Osteoblast (primary cell): ENCODE measurements at regions not wholly inside any gene's neighbourhood (a gene's known extent, or its start where the extent isn't known, plus 50 kb on each side); places are given as distances from the start of the nearest gene placed in this dataset.
A peak's percentile ranks its signal among the peaks of the same experiment; 100 is the strongest.

Experiments used
- DNase-seq: peaks from one replicate; pipeline ENCODE4 v3.0.0; 2011; ENCODE audit warnings: low spot score, mixed read lengths; ENCODE audit not compliant: insufficient read length; ENCODE audit errors: missing footprints
- H2AFZ ChIP-seq: 2 replicates; pipeline ENCODE4 v1.6.0; 2011; ENCODE audit warnings: mild to moderate bottlenecking, low read length
- H3K27ac ChIP-seq: 2 replicates; pipeline ENCODE4 v1.5.1; 2011; ENCODE audit warnings: mild to moderate bottlenecking, low read depth, low read length, moderate library complexity
- H3K27me3 ChIP-seq: 2 replicates; pipeline ENCODE4 v1.6.0; 2012; ENCODE audit warnings: mild to moderate bottlenecking, control low read depth, inconsistent platforms, low read length, moderate library complexity; ENCODE audit not compliant: insufficient read depth
- H3K36me3 ChIP-seq: 2 replicates; pipeline ENCODE4 v1.5.1; 2011; ENCODE audit warnings: mild to moderate bottlenecking, low read length, control low read depth, moderate library complexity; ENCODE audit not compliant: insufficient read depth
- H3K4me1 ChIP-seq: 2 replicates; pipeline ENCODE4 v1.5.1; 2011; ENCODE audit warnings: mild to moderate bottlenecking, low read length, control low read depth, moderate library complexity; ENCODE audit not compliant: insufficient read depth
- H3K4me2 ChIP-seq: 2 replicates; pipeline ENCODE4 v1.6.0; 2011; ENCODE audit warnings: mild to moderate bottlenecking, low read length; ENCODE audit not compliant: insufficient read depth
- H3K4me3 ChIP-seq: fragments of 200-600 bp; sonication (generic); 3 replicates; pipeline ENCODE4 v1.5.1; 2012; ENCODE audit warnings: mild to moderate bottlenecking, low read length, inconsistent platforms; ENCODE audit not compliant: insufficient read depth
- H3K79me2 ChIP-seq: 2 replicates; pipeline ENCODE4 v1.6.0; 2012; ENCODE audit warnings: mild to moderate bottlenecking, low read length, control low read depth, inconsistent platforms; ENCODE audit not compliant: insufficient read depth
- H3K9me3 ChIP-seq: 2 replicates; pipeline ENCODE4 v1.5.1; 2011; ENCODE audit warnings: low read depth, low read length, control low read depth
- H4K20me1 ChIP-seq: 2 replicates; pipeline ENCODE4 v1.6.0; 2012; ENCODE audit warnings: mild to moderate bottlenecking, low read length, control low read depth; ENCODE audit not compliant: insufficient read depth
- TF ChIP-seq, protein P1 (sequence below): IDR thresholded peaks from 2 replicates; pipeline ENCODE4 v1.5.1; 2011; ENCODE audit warnings: mild to moderate bottlenecking, low read depth, low read length, moderate library complexity; ENCODE audit errors: extremely low read depth

DNA sequence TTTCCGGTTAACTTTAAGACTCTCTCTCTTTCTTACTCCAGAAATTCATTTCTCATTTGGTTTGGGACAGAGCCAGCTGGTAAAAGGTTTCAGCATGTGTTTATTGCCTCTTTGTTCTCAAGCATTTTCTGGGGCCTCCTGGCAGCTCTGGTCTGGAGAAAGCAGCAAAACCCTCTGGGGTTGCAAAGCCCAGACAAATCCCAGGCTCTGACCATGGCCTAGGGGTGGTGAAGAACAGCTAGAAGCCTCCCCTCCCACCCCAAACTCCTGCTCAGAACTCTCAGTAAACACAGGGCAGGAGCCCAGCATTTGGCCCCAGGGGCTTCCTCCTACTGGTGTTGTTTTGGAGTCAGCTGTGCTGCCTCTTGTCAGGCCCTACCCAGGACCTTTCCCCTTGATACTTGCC is 124.2 kb upstream of the SERP2 start:
- Histone ChIP-seq H3K4me3 (no peak overlapping the region), H3K27ac (peak overlapping the region; percentile 22)
- peak; percentile 56 for DNase-seq

DNA sequence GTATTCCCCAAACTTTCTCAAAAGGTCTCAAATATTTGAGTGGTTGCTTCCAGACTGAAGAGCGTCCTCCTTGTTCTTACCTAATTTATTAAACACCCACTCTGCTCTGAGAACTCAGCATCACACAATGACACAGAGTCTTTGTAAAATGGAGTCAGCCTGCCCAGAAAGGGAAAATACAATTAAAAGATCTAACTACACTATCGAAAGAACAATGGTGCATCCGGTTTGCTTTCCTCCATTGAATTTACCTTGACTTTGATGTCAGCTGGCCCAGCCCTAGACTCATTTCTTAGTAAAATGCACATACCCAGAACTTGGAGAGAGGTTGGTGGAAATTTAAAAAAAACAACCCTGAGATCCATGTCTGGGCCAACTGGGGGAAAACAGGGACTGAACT is 120.7 kb upstream of the SERP2 start:
- Histone ChIP-seq H3K4me2 (no peak overlapping the region), H3K27ac (no peak overlapping the region), H3K36me3 (no peaks in the 10 kb centered on the region), H3K79me2 (no peaks in the 10 kb centered on the region), H4K20me1 (no peaks in the 10 kb centered on the region), H3K27me3 (no peaks in the 10 kb centered on the region), H3K4me3 (no peak overlapping the region), H3K9me3 (no peaks in the 10 kb centered on the region), H3K4me1 (peaks cover 11% of the 10 kb centered on the region), H2AFZ (no peak overlapping the region)
- no peak for DNase-seq
- TF ChIP-seq, protein P1, sequence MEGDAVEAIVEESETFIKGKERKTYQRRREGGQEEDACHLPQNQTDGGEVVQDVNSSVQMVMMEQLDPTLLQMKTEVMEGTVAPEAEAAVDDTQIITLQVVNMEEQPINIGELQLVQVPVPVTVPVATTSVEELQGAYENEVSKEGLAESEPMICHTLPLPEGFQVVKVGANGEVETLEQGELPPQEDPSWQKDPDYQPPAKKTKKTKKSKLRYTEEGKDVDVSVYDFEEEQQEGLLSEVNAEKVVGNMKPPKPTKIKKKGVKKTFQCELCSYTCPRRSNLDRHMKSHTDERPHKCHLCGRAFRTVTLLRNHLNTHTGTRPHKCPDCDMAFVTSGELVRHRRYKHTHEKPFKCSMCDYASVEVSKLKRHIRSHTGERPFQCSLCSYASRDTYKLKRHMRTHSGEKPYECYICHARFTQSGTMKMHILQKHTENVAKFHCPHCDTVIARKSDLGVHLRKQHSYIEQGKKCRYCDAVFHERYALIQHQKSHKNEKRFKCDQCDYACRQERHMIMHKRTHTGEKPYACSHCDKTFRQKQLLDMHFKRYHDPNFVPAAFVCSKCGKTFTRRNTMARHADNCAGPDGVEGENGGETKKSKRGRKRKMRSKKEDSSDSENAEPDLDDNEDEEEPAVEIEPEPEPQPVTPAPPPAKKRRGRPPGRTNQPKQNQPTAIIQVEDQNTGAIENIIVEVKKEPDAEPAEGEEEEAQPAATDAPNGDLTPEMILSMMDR = no peak

More for the DNA sequence above, 124.2 kb upstream of the SERP2 start:
- TF ChIP-seq, protein P1 = no peak
- Histone ChIP-seq H3K4me2 (no peak overlapping the region), H4K20me1 (no peaks in the 10 kb centered on the region), H3K79me2 (no peaks in the 10 kb centered on the region), H3K9me3 (no peaks in the 10 kb centered on the region), H2AFZ (peak overlapping the region; percentile 7), H3K36me3 (no peaks in the 10 kb centered on the region), H3K4me1 (peaks cover 10% of the 10 kb centered on the region), H3K27me3 (no peaks in the 10 kb centered on the region)

DNA sequence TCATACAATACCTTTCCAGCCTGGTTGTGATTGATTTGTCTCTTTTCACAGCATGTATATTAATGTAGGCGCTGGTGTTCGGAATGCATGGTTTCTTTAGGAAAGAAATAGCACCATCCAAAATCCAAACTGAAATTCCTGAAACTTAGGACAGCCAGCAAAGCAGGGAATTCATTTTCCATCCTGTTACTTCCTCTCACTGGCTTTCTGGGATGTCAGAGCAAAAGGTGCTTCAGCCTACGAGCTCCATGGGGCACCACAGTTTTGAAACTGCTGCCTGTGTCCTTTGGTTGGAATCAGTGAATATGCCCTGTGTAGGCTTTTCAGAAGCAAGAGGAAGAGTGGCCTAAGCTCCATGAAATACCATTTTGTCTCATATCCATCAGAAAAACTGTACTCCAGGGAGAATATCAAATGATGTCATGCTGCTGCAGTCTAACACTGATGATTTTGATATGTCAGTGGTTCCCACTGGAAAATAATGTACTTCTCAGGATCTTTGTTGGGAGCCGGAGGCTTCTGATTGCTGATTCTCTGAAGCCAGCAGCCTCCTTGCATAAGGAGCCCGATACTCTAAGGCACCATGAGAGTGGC is 117.8 kb upstream of the SERP2 start:
- Histone ChIP-seq H3K79me2 (no peaks in the 10 kb centered on the region), H2AFZ (no peak overlapping the region), H3K36me3 (no peaks in the 10 kb centered on the region), H3K4me3 (no peak overlapping the region), H3K4me2 (no peak overlapping the region), H3K9me3 (no peaks in the 10 kb centered on the region), H3K27ac (no peak overlapping the region), H3K4me1 (peaks cover 23% of the 10 kb centered on the region), H3K27me3 (no peaks in the 10 kb centered on the region), H4K20me1 (no peaks in the 10 kb centered on the region)
- no peak for DNase-seq
- TF ChIP-seq, protein P1 = no peak

DNA sequence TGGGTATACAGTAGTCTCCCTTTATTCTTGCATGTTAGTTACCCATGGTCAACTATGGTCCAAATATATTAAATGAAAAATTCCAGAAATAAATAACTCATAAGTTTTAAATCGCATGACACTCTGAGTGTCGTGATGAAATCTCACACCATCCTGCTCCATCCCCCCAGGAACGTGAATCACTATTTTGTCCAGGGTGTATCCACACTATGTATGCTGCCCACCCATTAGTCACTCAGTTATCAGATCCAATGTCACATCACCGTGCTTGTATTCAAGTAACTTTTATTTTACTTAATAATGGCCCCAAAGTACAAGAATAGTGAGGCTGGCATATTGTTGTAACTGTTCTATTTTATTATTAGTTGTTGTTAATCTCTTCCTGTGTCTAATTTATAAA is 115.8 kb upstream of the SERP2 start:
- DNase-seq = no peak
- H3K79me2 ChIP-seq = no peaks in the 10 kb centered on the region
- H3K36me3 ChIP-seq = no peaks in the 10 kb centered on the region

More for the DNA sequence above, 115.8 kb upstream of the SERP2 start:
- TF ChIP-seq, protein P1 = no peak
- H3K9me3 ChIP-seq = no peaks in the 10 kb centered on the region
- no peaks in the 10 kb centered on the region for H4K20me1 ChIP-seq
- no peak overlapping the region for H3K27ac ChIP-seq
- H3K4me3 ChIP-seq = no peak overlapping the region
- H2AFZ ChIP-seq = no peak overlapping the region
- H3K27me3 ChIP-seq = no peaks in the 10 kb centered on the region
- peaks cover 23% of the 10 kb centered on the region for H3K4me1 ChIP-seq
- H3K4me2 ChIP-seq = no peak overlapping the region
